Occipital lobe (tissue), 1 donor: ENCODE measurements at regions not wholly inside any gene's neighbourhood (a gene's known extent, or its start where the extent isn't known, plus 50 kb on each side); places are given as distances from the start of the nearest gene placed in this dataset.
"Not testable (repeated sequence)": the region's sequence is repeated elsewhere in the genome, so short reads cannot be mapped to it uniquely, and the experiment has no call there.

Experiments used
- DNase-seq: peaks from one replicate; lab custom pipeline; 2025; lab: John Stamatoyannopoulos, UW

GRCh38 chrX:36650622-36651021, 357.5 kb upstream of the FAM47C start:
- no peak for DNase-seq

- DNase-seq, result no peak
These were observed 324.7 kb upstream of the FAM47C start for GRCh38 chrX:36683507-36683906.

- DNase-seq, result no peak
These were observed 324.1 kb upstream of the FAM47C start for GRCh38 chrX:36684053-36684452.

GRCh38 chrX:36721990-36722389, 286.2 kb upstream of the FAM47C start:
- DNase-seq, result no peak

GRCh38 chrX:36753602-36754001, 254.6 kb upstream of the FAM47C start:
- DNase-seq, result no peak

- no peak for DNase-seq
These were observed 220.4 kb upstream of the FAM47C start for GRCh38 chrX:36787752-36788151.

- no peak for DNase-seq
These were observed 205.0 kb upstream of the FAM47C start for GRCh38 chrX:36803151-36803550.

- no peak for DNase-seq
These were observed 204.1 kb upstream of the FAM47C start for GRCh38 chrX:36804066-36804465.

- DNase-seq, result no peak
These were observed 163.3 kb upstream of the FAM47C start for GRCh38 chrX:36844857-36845256.

GRCh38 chrX:36847496-36847895, 160.7 kb upstream of the FAM47C start:
- no peak for DNase-seq

GRCh38 chrX:36849407-36849806, 158.8 kb upstream of the FAM47C start:
- no peak for DNase-seq

- DNase-seq, result no peak
These were observed 151.3 kb upstream of the FAM47C start for GRCh38 chrX:36856849-36857248.

GRCh38 chrX:36859231-36859630, 148.9 kb upstream of the FAM47C start:
- no peak for DNase-seq

GRCh38 chrX:36861601-36862000, 146.6 kb upstream of the FAM47C start:
- DNase-seq, result no peak

GRCh38 chrX:36867143-36867542, 141.0 kb upstream of the FAM47C start:
- DNase-seq, result no peak

GRCh38 chrX:36868592-36868991, 139.6 kb upstream of the FAM47C start:
- DNase-seq, result no peak

- no peak for DNase-seq
These were observed 138.7 kb upstream of the FAM47C start for GRCh38 chrX:36869457-36869856.

- DNase-seq, result no peak
These were observed 110.5 kb upstream of the FAM47C start for GRCh38 chrX:36897690-36898089.

- no peak for DNase-seq
These were observed 109.9 kb upstream of the FAM47C start for GRCh38 chrX:36898301-36898700.

GRCh38 chrX:36904561-36904960, 103.6 kb upstream of the FAM47C start:
- not testable (repeated sequence) for DNase-seq

- DNase-seq, result no peak
These were observed 99.1 kb upstream of the FAM47C start for GRCh38 chrX:36908801-36909675.

GRCh38 chrX:36909676-36910030, 98.5 kb upstream of the FAM47C start:
- no peak for DNase-seq

- DNase-seq, result no peak
These were observed 94.6 kb upstream of the FAM47C start for GRCh38 chrX:36913551-36913950.

- DNase-seq, result no peak
These were observed 91.2 kb upstream of the FAM47C start for GRCh38 chrX:36916941-36917340.
